Brain microvascular endothelial cell (primary cell): ENCODE measurements at regions not wholly inside any gene's neighbourhood (a gene's known extent, or its start where the extent isn't known, plus 50 kb on each side); places are given as distances from the start of the nearest gene placed in this dataset.

Source experiments
- DNase-seq: peaks from one replicate; pipeline ENCODE4 v3.0.0-alpha.2; 2020
- H3K27ac ChIP-seq: fragments of 250-450 bp; sonication (Bioruptor Pico); 2 replicates; pipeline ENCODE4 v1.5.1; 2020; ENCODE audit warnings: mild to moderate bottlenecking, moderate library complexity
- H3K27me3 ChIP-seq: fragments of 250-450 bp; sonication (Bioruptor Pico); replicated peaks from 2 replicates; pipeline ENCODE4 v1.5.1; 2020; ENCODE audit warnings: mild to moderate bottlenecking
- H3K36me3 ChIP-seq: fragments of 250-450 bp; sonication (Bioruptor Pico); replicated peaks from 2 replicates; pipeline ENCODE4 v1.5.1; 2020; ENCODE audit warnings: mild to moderate bottlenecking
- H3K4me3 ChIP-seq: 2 replicates; pipeline ENCODE4 v1.5.1; 2011; ENCODE audit warnings: low read depth, mild to moderate bottlenecking, control low read depth, low read length, moderate library complexity
- CTCF ChIP-seq: IDR thresholded peaks from 2 replicates; pipeline ENCODE4 v1.5.1; 2011; ENCODE audit warnings: low read depth, mild to moderate bottlenecking, moderate library complexity, low read length, control low read depth, inconsistent platforms; ENCODE audit errors: missing control alignments
- in situ Hi-C: cut with HindIII; loops from 2 replicates; pipeline ENCODE4 v1.10.0; 2017; ENCODE audit warnings: low sequenced_read_pairs, low pct_ligation_motif_present

GRCh38 chr1:95671098-95671497 is 437.1 kb downstream of the RWDD3 start:
- H3K27me3 ChIP-seq: no peaks in the 10 kb centered on the region
- in situ Hi-C loops: no loop called here
- no peak for DNase-seq
- H3K36me3 ChIP-seq: no peaks in the 10 kb centered on the region
- H3K4me3 ChIP-seq: no peak overlapping the region
- no peak overlapping the region for H3K27ac ChIP-seq
- no peak for TF ChIP-seq CTCF

GRCh38 chr1:95679262-95679661 is 445.3 kb downstream of the RWDD3 start:
- no peaks in the 10 kb centered on the region for H3K27me3 ChIP-seq
- no peaks in the 10 kb centered on the region for H3K36me3 ChIP-seq
- no peak for DNase-seq
- TF ChIP-seq CTCF: no peak
- no peak overlapping the region for H3K4me3 ChIP-seq
- in situ Hi-C loops: no loop called here
- H3K27ac ChIP-seq: no peak overlapping the region

GRCh38 chr1:95685081-95685480 is 451.1 kb downstream of the RWDD3 start:
- Histone ChIP-seq H3K27me3 (no peaks in the 10 kb centered on the region), H3K27ac (no peak overlapping the region), H3K36me3 (no peaks in the 10 kb centered on the region), H3K4me3 (no peak overlapping the region)
- in situ Hi-C loops: no loop called here
- no peak for TF ChIP-seq CTCF
- DNase-seq: no peak

GRCh38 chr1:95686217-95686616 is 452.2 kb downstream of the RWDD3 start:
- Histone ChIP-seq H3K4me3 (no peak overlapping the region), H3K27ac (no peak overlapping the region), H3K27me3 (no peaks in the 10 kb centered on the region), H3K36me3 (no peaks in the 10 kb centered on the region)
- no peak for DNase-seq
- no peak for TF ChIP-seq CTCF
- in situ Hi-C loops: no loop called here

DNA sequence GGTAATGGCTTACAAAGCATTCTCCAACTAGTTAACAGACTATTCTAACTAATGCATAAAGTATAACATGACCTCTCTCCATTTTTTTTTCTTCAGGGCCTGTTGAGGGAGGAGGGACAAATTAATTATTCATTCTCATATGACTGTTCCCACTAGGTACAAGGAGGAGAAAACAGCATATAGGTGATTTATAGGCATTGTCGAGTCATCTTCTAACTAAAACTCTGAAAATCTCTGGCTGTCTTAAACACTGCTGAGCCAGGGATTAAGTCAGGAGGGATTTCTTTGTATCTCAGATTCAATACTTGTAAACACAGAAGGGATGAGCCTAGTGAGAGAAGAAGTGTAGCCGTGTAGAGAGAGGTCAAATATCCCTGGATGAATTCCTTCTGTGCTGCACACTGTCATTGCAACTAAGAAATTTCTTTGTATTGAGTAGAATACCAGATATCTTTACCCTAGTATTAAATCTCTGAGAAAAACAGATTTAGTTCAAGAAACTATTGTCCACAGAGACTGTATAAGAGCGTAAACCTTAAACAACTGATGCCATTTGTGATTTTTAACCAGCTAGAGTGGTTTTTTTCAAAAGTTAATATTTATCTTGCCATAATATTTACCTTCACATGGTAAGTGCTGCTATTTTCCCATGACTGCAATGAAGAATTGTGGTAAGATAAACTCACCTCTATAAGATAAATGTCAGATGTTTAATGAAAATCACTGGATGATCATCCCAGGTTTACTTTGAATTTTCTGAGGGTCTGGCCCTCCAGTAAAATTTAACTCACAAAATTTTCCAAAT is 465.3 kb downstream of the RWDD3 start:
- H3K27me3 ChIP-seq: no peaks in the 10 kb centered on the region
- H3K4me3 ChIP-seq: no peak overlapping the region
- no peak overlapping the region for H3K27ac ChIP-seq
- no peak for TF ChIP-seq CTCF
- in situ Hi-C loops: no loop called here
- DNase-seq: no peak
- H3K36me3 ChIP-seq: no peaks in the 10 kb centered on the region
